Right ventricle myocardium superior (tissue), 1 donor: ENCODE measurements at regions not wholly inside any gene's neighbourhood (a gene's known extent, or its start where the extent isn't known, plus 50 kb on each side); places are given as distances from the start of the nearest gene placed in this dataset.

Experiments used
- ATAC-seq: fragments of 200-7000 bp; cut with Tn5 transposase; one replicate; pipeline ENCODE4 v1.9.1; 2020; ENCODE audit warnings: mild to moderate bottlenecking; ENCODE audit not compliant: poor library complexity
- DNase-seq: peaks from one replicate; pipeline ENCODE4 v3.0.0-alpha.2; 2020
- intact Hi-C: fragments of 100-400 bp; cut with DNase I; formaldehyde crosslinking; loops from one replicate; pipeline ENCODE4 v1.11.2; 2022
- donor health status: DM: no; HTN: yes; CAD: no; lungs with severe emphysema.

DNA sequence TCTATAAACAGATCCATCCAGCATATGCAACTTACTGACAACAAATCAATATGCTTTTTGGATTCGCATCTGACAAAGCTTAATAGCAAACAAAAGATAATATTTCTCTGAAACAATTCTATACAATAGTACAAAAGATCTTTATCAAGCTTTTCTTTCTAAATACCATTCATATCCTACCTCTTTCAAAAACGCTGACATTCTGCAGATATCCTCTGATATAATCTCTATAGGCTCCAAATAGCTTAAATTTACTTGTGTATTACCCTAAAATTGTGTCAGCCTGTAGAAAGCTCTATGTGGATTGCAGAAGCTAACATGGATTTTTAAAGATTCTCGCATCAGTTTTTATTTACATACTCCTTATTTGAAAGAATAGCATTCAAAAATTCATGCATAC is 260.6 kb downstream of the GASK1B start:
- intact Hi-C loops, result no loop called here
- ATAC-seq (no peak), DNase-seq (no peak)

GRCh38 chr4:157911662-157912061 is 261.2 kb downstream of the GASK1B start:
- no peak for ATAC-seq
- intact Hi-C loops, result no loop called here
- DNase-seq, result no peak

GRCh38 chr4:157908691-157909090 is 264.1 kb downstream of the GASK1B start:
- intact Hi-C loops, result no loop called here
- ATAC-seq, result no peak
- DNase-seq, result no peak

DNA sequence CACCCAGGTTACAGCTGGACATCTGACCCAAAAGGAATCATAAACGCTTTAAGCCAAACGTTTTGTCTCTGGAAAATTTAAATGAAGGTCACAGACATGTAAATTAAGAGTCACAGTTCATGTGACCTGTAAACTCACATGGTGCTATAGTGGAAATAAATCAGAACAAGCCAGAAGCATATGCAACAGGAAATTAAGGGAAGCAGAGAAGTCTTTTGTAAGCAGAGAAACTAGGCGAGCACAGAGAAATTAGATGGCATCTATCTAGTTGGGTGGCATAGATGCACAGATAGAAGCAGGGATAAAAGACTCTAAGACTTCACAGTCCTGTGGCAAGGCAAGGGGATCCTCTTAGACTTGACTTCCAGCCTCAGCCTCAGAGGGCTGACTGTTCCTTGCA is 264.8 kb downstream of the GASK1B start:
- no peak for ATAC-seq
- intact Hi-C loops, result no loop called here
- DNase-seq, result no peak

DNA sequence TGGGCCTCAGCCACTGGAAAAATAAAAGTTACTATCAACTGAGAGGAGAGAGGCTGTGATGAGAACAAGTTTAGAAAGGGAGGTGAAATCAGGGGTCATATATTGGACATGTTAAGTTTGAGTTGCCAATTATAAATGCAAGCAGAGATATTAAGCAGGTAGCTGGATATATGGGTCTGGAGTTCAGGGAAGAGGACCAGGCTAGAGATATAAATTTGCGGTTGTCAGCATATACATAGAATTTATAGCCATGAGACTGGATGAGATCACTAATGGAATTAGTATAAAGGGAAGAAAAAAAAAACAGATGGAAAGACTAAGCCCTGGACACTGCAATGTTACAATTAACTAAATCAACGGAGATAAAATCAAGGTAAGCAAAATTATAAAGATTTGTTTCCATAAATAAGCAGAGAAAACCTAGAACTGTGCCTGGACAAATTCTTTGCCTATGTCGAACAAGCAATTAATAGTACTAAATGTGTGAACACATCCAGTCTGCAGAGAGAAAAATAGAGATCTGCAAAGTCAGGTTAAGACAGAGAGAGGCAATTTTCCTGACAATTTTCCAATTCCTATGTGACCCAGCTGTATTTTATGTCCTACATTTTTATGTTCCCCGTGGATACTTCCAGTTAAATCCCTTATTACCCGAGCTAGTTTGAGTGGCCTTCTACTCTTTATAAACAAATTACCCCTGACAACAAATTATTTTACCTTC is 265.4 kb downstream of the GASK1B start:
- intact Hi-C loops, result no loop called here
- DNase-seq (no peak), ATAC-seq (no peak)

- no peak for ATAC-seq
- intact Hi-C loops, result no loop called here
- no peak for DNase-seq
These were observed 273.8 kb downstream of the GASK1B start for GRCh38 chr4:157898836-157899605.

DNA sequence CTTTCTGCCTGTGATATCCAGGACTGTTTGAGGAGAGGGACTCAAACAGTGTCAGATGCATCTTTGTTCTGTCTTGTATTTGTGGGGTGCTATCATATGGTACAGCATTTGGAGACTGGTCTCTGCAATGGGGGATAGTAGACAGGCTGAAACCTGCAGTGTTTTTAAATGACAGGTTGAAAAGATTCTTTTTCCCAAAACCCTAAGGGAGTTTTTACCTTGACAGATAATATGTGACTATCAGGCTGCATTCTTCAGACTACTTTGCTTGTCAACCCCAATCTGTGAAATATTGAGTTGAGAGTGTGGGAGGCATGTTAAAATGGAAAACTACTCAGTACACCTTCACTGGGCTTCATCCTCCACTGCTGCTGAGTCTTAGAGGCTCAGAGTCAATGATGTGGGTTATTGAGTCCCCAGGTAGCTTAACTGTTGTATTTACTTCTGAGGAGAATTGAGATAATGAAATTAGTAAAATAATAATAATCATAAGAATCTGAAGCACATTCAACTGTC is 274.9 kb downstream of the GASK1B start:
- DNase-seq, result no peak
- no peak for ATAC-seq
- intact Hi-C loops, result no loop called here

- DNase-seq, result no peak
- ATAC-seq, result no peak
- intact Hi-C loops, result no loop called here
These were observed 276.1 kb downstream of the GASK1B start for GRCh38 chr4:157896726-157897125.

- DNase-seq (no peak), ATAC-seq (no peak)
- intact Hi-C loops, result no loop called here
These were observed 277.6 kb downstream of the GASK1B start for GRCh38 chr4:157895205-157895604.

DNA sequence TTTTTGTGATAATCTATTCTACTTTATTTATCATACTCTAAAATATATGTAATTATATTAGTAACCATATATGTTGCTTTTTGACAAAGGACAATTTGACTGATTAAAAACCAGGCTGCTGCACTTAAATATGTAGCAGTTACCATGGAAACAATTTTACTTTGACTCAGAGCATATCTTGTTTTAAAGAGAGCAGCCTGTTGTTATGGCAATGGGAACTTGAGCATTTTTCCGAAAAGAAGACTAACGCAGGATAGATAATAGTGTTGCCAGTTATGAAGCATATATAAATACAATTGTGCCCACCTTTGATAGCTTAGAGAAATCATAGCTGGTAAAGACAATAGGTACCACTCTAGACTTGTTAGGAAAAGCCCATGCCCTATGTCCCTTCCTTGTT is 283.0 kb downstream of the GASK1B start:
- intact Hi-C loops, result no loop called here
- DNase-seq, result no peak

DNA sequence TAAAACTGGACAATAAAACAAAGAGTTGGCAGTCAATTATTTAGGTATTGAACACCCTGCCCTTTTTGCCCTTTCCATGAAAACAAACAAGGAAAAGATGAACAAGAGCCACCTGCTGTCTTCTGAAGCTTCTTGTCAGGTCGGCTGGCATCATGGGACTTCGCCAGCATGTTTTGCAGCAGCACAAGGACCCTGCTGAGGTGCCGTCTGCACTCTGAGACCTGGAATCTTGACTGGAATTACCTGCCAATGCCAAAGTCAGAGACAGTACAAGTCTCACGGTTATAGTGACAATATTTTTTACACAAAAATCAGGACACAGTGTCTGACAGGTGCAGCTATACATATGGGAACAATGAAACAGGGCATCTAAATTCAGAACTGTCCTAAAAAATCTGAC is 284.5 kb downstream of the GASK1B start:
- ATAC-seq (no peak), DNase-seq (no peak)
- intact Hi-C loops, result no loop called here

More for the DNA sequence above, 283.0 kb downstream of the GASK1B start:
- no peak for ATAC-seq

GRCh38 chr4:157887316-157887715 is 285.5 kb downstream of the GASK1B start:
- DNase-seq, result no peak
- ATAC-seq, result no peak
- intact Hi-C loops, result no loop called here

- no peak for ATAC-seq
- intact Hi-C loops, result no loop called here
- no peak for DNase-seq
These were observed 286.2 kb downstream of the GASK1B start for GRCh38 chr4:157886645-157887044.

GRCh38 chr4:157885811-157886210 is 287.0 kb downstream of the GASK1B start:
- no peak for DNase-seq
- intact Hi-C loops, result no loop called here
- ATAC-seq, result no peak

DNA sequence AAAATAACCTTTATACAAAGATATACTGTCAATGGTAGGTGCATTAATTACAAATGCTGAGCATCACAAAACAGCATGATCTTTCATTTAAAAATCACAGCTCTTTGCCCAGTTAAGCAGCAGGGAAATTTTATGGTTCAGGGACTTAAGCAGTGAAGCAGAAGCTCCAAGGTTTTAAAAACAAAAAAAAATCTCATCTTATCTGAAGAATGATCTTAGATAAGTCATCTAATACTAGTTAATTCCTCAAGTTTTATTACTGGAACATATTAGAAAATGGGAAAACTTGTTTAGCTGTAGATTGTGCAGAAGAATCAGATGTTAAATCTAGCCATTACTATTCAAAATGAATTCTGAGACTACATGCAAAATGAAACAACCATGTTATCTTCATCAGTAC is 289.9 kb downstream of the GASK1B start:
- DNase-seq, result no peak
- intact Hi-C loops, result no loop called here
- ATAC-seq, result no peak

DNA sequence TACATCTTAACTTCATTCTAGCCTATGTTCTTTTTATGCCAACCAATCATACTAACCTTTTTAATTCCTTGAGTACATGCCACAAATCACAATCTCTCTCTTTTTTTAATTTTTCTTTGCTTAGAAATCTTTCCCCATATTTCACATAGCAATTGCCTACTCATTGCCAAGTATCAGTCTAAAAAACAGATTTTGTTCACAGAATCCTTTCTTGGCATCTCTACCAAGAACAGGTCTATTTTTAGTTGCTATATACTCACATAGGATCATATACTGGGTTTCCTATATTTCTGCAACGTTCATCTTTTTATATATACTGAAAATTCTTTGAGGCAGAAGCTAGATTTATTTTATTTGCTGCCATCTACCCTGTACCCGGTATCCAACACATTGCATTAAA is 292.1 kb downstream of the GASK1B start:
- no peak for DNase-seq
- intact Hi-C loops, result no loop called here
- ATAC-seq, result no peak

DNA sequence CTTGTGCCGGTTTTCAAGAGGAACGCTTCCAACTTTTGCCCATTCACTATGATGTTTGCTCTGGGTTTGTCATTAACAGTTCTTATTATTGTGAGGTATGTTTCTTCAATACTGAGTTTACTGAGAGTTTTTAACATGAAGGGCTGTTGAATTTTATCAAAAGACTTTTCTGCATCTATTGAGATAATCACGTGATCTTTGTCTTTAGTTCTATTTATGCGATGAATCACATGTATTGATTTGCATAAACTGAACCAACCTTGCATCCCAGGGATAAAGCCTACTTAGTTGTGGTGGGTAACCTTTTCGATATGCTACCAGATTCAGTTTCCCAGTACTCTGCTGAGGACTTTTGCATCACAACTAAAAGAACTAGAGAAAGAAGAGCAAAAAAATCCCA is 318.0 kb downstream of the GASK1B start:
- intact Hi-C loops, result no loop called here
- DNase-seq (no peak), ATAC-seq (no peak)

DNA sequence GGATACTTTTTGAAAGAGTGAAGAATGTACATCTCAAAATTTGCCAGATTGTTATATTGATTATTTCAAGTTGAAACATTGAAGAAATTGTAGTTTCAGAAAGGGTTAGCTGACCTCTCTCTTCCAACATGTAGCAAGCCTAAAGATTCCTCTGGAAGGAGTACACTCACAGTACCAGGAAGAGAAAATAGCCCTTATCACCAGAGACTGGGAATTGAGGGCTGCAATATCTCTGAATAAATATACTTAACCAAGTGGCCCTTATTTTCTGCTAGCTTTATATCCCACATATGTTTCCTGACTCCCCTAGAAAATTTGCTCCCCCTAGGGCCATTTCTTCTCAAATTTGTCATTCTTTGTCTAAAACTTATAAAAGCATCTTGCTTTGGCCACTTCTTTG is 332.2 kb downstream of the GASK1B start:
- intact Hi-C loops, result no loop called here

DNA sequence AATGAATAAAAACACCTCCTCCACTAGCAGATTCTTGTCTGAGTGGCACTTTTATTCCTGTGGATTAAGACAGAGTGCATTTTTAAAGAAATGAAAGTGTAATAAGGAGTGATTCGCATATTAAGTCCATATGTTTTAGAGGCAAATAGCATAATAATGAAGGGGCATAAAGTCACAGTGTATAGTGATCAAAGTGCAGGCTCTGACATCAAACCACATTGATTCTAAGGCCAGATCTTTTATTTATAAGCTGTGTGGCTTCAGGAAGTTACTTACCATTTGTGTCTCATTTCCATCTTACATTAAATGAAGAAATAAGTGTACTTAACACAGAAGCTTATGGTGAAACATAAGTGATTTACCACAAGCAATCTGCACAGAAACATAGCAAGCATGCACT is 332.8 kb downstream of the GASK1B start:
- no peak for ATAC-seq
- DNase-seq, result no peak
- intact Hi-C loops, result no loop called here

More for the DNA sequence above, 332.2 kb downstream of the GASK1B start:
- ATAC-seq, result no peak
- DNase-seq, result no peak

- no peak for ATAC-seq
- intact Hi-C loops, result no loop called here
These were observed 334.5 kb downstream of the GASK1B start for GRCh38 chr4:157838366-157838765.

More at GRCh38 chr4:157838366-157838765, 334.5 kb downstream of the GASK1B start:
- DNase-seq, result no peak
